SU-DHL-6 (cell line): ENCODE measurements at regions not wholly inside any gene's neighbourhood (a gene's known extent, or its start where the extent isn't known, plus 50 kb on each side); places are given as distances from the start of the nearest gene placed in this dataset.
"Not testable (repeated sequence)": the region's sequence is repeated elsewhere in the genome, so short reads cannot be mapped to it uniquely, and the experiment has no call there.

ENCODE experiments used
- CTCF ChIP-seq: fragments of 200-600 bp; sonication (generic); IDR thresholded peaks from one replicate; pipeline ENCODE4 v1.5.1; 2017; ENCODE audit warnings: antibody characterized with exemption, mild to moderate bottlenecking, low read length, moderate library complexity; ENCODE audit not compliant: insufficient read depth, poor library complexity, severe bottlenecking
- EZH2phosphoT487 ChIP-seq: fragments of 200-600 bp; sonication (generic), shearing (Covaris generic); conservative IDR thresholded peaks from 2 replicates; pipeline ENCODE4 v1.6.1; 2018; ENCODE audit warnings: mild to moderate bottlenecking, antibody characterized with exemption, low read length, moderate library complexity, mixed read lengths

GRCh38 chr2:88802026-88802425 lies 110.6 kb downstream of the RPIA start:
- TF ChIP-seq CTCF, EZH2phosphoT487: not testable (repeated sequence)
